NT2/D1 (cell line): ENCODE measurements at regions not wholly inside any gene's neighbourhood (a gene's known extent, or its start where the extent isn't known, plus 50 kb on each side); places are given as distances from the start of the nearest gene placed in this dataset.
A peak's percentile ranks its signal among the peaks of the same experiment; 100 is the strongest.

ENCODE experiments used
- DNase-seq: peaks from one replicate; pipeline ENCODE4 v3.0.0-alpha.2; 2011; ENCODE audit warnings: low read depth, low spot score
- H3K27me3 ChIP-seq: 2 replicates; pipeline ENCODE4 v1.6.0; 2011; ENCODE audit warnings: mild to moderate bottlenecking; ENCODE audit not compliant: insufficient read length, insufficient read depth
- H3K36me3 ChIP-seq: 2 replicates; pipeline ENCODE4 v1.6.1; 2011; ENCODE audit warnings: mild to moderate bottlenecking, low read length, mixed read lengths; ENCODE audit not compliant: insufficient read depth, insufficient read length
- H3K4me1 ChIP-seq: 2 replicates; pipeline ENCODE4 v1.5.1; 2011; ENCODE audit not compliant: insufficient read depth, insufficient read length
- H3K4me3 ChIP-seq: 2 replicates; pipeline ENCODE4 v1.5.1; 2011; ENCODE audit warnings: low read depth; ENCODE audit not compliant: insufficient read length
- H3K9ac ChIP-seq: 2 replicates; pipeline ENCODE4 v1.6.0; 2011; ENCODE audit warnings: low read depth; ENCODE audit not compliant: insufficient read length
- H3K9me3 ChIP-seq: 2 replicates; pipeline ENCODE4 v1.5.1; 2011; ENCODE audit warnings: mild to moderate bottlenecking, low read length; ENCODE audit not compliant: insufficient read depth
- SUZ12 ChIP-seq: IDR thresholded peaks from 2 replicates; pipeline ENCODE4 v1.6.1; 2011; ENCODE audit not compliant: insufficient read length, insufficient read depth; ENCODE audit errors: extremely low read depth
- YY1 ChIP-seq: IDR thresholded peaks from 2 replicates; pipeline ENCODE4 v1.6.1; 2011; ENCODE audit not compliant: insufficient read length, insufficient read depth
- ZNF274 ChIP-seq: IDR thresholded peaks from 2 replicates; pipeline ENCODE4 v1.6.1; 2011; ENCODE audit warnings: mild to moderate bottlenecking, low read depth, low read length

- no peaks in the 10 kb centered on the region for H3K4me1 ChIP-seq
- no peaks in the 10 kb centered on the region for H3K36me3 ChIP-seq
- no peaks in the 10 kb centered on the region for H3K27me3 ChIP-seq
- peak; percentile 6 for DNase-seq
- no peak overlapping the region for H3K9ac ChIP-seq
- no peak for TF ChIP-seq SUZ12
- no peak for TF ChIP-seq YY1
- no peak for TF ChIP-seq ZNF274
- H3K9me3 ChIP-seq, result no peaks in the 10 kb centered on the region
- H3K4me3 ChIP-seq, result no peak overlapping the region
Measured at GRCh38 chr16:73616166-73616753, 568.3 kb upstream of the ZFHX3 start.

DNA sequence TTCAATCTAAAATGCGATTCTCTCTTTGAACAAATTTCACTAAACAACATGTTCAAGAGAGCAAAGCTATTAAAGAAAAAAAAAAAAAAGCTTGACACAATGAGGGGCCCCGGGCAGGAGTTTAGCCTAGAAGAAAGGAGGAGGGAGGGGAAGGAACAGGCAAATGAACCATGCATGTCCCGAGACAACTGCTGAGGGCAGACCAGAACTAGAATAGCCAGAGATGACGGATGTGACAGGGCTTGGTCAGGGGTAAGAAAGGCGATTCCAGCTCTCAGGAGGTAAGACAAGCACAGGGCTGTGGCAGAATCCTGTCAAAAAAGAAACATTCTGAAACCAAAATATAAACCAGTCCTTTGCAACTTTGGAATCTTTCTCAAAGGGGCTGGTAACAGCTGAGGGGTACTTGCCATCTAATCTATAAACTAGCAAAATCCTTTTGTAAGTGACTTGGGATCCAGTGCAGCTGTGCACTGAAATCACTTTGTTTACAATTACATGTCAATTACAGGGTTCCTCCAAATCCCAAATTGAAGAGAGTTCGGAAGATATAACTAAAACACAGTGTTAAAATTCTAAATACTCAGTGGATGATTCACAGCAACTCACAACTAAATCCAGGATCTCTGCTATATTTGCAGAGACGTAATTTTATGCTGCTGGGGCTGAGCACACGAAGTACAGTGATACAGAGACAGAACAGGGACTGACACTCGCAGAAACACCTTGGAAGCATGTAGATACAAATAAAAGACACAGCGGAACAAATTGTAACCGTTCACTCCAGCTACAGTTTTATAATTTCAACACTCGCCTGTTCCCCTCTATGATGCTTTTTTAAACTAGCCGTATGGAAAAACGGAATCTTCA is 567.4 kb upstream of the ZFHX3 start:
- Histone ChIP-seq H3K36me3 (no peaks in the 10 kb centered on the region), H3K4me1 (no peaks in the 10 kb centered on the region), H3K9ac (no peak overlapping the region), H3K27me3 (no peaks in the 10 kb centered on the region), H3K9me3 (no peaks in the 10 kb centered on the region), H3K4me3 (no peak overlapping the region)
- TF ChIP-seq SUZ12 (no peak), YY1 (no peak), ZNF274 (no peak)
- DNase-seq, result no peak

DNA sequence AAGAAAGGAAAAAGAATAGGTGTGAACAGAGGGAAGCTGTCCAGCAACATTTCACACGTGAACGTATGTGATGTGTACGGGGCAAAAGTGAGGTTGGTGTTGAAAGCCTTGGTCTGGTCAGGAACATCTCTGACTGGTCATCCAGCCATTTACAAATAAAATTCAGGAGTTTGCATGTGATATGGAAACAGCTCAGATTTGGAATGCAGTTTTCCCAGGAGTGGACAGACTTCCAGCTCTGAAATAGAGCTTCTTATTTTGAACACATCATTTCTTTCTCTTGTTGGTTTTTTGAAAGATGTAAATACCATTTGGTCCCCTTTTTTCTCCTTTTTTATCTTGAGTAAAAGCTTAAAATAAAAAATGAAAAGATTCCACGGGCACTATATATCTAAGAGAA is 566.2 kb upstream of the ZFHX3 start:
- Histone ChIP-seq H3K4me1 (no peaks in the 10 kb centered on the region), H3K27me3 (no peaks in the 10 kb centered on the region), H3K4me3 (no peak overlapping the region), H3K36me3 (no peaks in the 10 kb centered on the region), H3K9me3 (no peaks in the 10 kb centered on the region), H3K9ac (no peak overlapping the region)
- TF ChIP-seq ZNF274, result no peak
- no peak for TF ChIP-seq SUZ12
- no peak for TF ChIP-seq YY1
- DNase-seq, result no peak

GRCh38 chr16:73610605-73611156 is 562.8 kb upstream of the ZFHX3 start:
- no peak for TF ChIP-seq ZNF274
- no peak for TF ChIP-seq SUZ12
- TF ChIP-seq YY1, result no peak
- Histone ChIP-seq H3K36me3 (no peaks in the 10 kb centered on the region), H3K9me3 (no peaks in the 10 kb centered on the region), H3K9ac (no peak overlapping the region), H3K4me1 (no peaks in the 10 kb centered on the region), H3K27me3 (no peaks in the 10 kb centered on the region), H3K4me3 (no peak overlapping the region)
- DNase-seq, result no peak

DNA sequence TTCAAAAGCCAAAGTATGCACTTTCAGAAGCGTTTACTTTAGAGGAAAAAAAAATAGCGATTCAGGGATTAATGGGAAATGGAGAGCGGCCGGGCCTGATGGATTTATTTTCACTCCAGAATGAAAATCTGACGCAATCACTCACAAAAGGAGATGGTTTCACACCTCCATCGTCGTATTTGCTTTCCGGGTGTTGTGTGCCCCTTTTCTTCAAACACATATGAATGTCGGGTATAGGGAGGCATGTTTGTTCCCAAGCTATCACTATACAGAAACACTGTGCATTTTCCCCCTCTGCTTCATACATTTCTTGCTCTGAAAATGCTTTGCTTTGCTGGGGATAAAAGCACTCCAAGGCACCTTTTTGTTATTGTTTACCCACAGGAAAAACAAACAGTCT is 562.2 kb upstream of the ZFHX3 start:
- no peaks in the 10 kb centered on the region for H3K27me3 ChIP-seq
- DNase-seq, result no peak
- TF ChIP-seq ZNF274 (no peak), YY1 (no peak), SUZ12 (no peak)

DNA sequence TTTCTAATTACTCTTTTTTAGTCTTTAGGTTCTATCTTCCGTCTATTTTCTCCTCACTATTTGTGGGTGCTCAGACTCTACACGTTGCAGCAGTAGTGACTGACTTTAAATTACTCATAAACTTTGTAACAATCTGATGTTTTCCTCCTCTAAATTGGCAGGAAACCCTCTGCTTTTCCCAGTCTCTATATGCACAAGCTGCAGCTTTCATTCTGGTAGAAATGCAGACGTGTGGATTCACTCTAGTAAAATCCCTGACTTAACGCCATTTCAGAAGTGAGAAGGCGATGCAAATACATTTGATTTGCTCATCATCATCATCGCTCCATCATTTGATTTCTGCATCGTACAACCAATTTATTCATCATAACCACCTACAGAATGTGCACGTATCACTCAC is 561.0 kb upstream of the ZFHX3 start:
- Histone ChIP-seq H3K9me3 (no peaks in the 10 kb centered on the region), H3K9ac (no peak overlapping the region), H3K36me3 (no peaks in the 10 kb centered on the region), H3K4me1 (no peaks in the 10 kb centered on the region), H3K4me3 (no peak overlapping the region), H3K27me3 (no peaks in the 10 kb centered on the region)
- DNase-seq, result no peak
- TF ChIP-seq ZNF274, result no peak
- no peak for TF ChIP-seq SUZ12
- no peak for TF ChIP-seq YY1

More for the DNA sequence above, 562.2 kb upstream of the ZFHX3 start:
- H3K36me3 ChIP-seq, result no peaks in the 10 kb centered on the region
- no peak overlapping the region for H3K4me3 ChIP-seq
- H3K9me3 ChIP-seq, result no peaks in the 10 kb centered on the region
- no peaks in the 10 kb centered on the region for H3K4me1 ChIP-seq
- H3K9ac ChIP-seq, result no peak overlapping the region

DNA sequence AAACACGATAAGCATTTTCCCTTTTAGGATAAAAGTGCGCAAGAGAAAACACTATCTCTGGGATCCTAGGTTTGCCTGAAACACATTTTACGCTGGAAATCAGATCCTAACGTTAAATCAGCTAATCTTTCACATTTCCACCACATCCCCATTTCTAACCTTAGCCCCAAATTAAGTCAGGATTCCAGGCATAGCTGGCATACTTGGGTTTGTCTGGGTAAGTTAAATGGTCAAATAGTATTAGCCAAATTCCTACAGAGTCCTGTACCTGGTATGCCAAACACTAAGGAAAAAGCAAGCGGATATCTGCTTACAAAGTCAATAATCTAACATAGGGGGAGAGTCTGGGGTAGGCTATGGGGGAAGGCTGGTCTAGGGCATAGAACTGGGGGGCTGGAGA is 557.4 kb upstream of the ZFHX3 start:
- H3K9ac ChIP-seq, result no peak overlapping the region
- peak; percentile 27 for DNase-seq
- TF ChIP-seq YY1 (no peak), ZNF274 (no peak), SUZ12 (no peak)
- H3K4me3 ChIP-seq, result no peak overlapping the region
- no peaks in the 10 kb centered on the region for H3K4me1 ChIP-seq
- no peaks in the 10 kb centered on the region for H3K27me3 ChIP-seq
- H3K9me3 ChIP-seq, result no peaks in the 10 kb centered on the region
- H3K36me3 ChIP-seq, result no peaks in the 10 kb centered on the region
